ENCODE measurements at regions not wholly inside any gene's neighbourhood (a gene's known extent, or its start where the extent isn't known, plus 50 kb on each side); places are given as distances from the start of the nearest gene placed in this dataset.
"Not testable (repeated sequence)": the region's sequence is repeated elsewhere in the genome, so short reads cannot be mapped to it uniquely, and the experiment has no call there.

DNA sequence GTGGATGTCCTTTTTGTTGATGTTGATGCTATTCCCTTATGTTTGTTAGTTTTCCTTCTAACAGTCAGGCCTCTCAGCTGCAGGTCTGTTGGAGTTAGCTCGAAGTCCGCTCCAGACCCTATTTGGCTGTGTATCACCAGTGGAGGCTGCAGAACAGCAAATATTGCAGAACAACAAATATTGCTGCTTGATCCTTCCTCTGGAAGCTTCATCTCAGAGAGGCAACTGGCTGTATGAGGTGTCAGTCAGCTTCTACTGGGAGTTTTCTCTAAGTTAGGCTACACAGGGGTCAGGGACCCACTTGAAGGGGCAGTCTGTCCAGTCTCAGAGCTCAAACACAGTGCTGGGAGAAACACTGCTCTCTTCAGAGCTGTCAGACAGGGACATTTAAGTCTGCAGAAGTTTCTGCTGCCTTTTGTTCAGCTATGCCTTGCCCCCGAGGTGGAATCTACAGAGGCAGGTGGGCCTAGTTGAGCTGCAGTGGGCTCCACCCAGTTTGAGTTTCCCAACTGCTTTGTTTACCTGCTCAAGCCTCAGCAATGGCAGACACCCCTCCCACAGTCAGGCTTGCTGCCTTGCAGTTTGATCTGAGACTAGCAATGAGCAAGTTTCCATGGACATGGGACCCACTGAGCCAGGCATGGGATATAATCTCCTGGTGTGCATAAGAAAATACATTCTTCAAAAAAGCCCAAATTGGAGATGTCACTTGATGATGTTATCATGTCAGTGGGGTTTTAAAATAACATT is 99.5 kb downstream of the KDM5D start:
- H2AFZ ChIP-seq (ENCODE audit: low read length, unreplicated experiment) = no peak overlapping the region
- no peaks in the 10 kb centered on the region for H3K79me2 ChIP-seq (ENCODE audit: control insufficient read depth, insufficient read depth, low read length, unreplicated experiment)
- H3K27me3 ChIP-seq (ENCODE audit: insufficient read depth, low read length) = no peaks in the 10 kb centered on the region
- H3K4me1 ChIP-seq (ENCODE audit: control insufficient read depth, insufficient read depth, low read length, unreplicated experiment) = no peaks in the 10 kb centered on the region
- no peak overlapping the region for H3K4me3 ChIP-seq (ENCODE audit: low read depth, low read length)
- H3K36me3 ChIP-seq (ENCODE audit: insufficient read depth, low read length) = no peaks in the 10 kb centered on the region
- no peak overlapping the region for H3K27ac ChIP-seq (ENCODE audit: low read depth, low read length)

DNA sequence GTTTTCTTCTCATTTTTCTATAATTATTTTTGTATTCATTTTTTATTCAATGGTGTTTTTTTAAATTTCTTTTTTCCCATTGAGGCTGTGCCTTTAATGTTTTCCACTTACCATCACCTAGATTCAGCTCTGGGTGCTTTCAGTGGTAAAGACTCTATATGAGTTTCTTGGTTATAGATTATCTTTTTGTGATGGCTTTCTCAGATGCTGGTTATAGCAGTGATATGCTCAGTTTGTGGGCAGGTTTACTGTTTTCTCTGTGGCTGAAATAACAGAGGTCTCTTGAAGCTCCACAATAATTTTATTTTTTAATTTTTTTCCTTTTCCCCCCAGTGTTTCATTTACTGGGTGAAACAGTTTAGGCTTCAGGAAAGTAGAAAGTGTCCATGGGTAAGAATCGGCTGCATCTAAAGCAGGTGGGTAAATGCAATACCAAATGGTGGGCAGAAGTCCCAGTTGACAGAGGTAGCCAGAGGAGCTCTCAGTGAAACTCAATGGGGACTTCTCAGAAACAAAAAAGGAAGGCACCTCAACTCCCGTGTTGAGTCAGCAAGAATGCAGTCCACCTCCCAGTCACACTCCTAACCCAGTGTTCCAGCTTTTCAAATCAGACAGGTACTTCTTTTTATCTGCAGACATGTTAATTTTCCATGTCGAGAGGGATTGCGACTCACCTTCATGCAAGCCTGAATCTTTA is 106.7 kb downstream of the KDM5D start:
- Histone ChIP-seq H3K79me2 (ENCODE audit: control insufficient read depth, insufficient read depth, low read length, unreplicated experiment) (no peaks in the 10 kb centered on the region), H3K4me1 (ENCODE audit: control insufficient read depth, insufficient read depth, low read length, unreplicated experiment) (no peaks in the 10 kb centered on the region), H3K27me3 (ENCODE audit: insufficient read depth, low read length) (no peaks in the 10 kb centered on the region), H2AFZ (ENCODE audit: low read length, unreplicated experiment) (no peak overlapping the region), H3K36me3 (ENCODE audit: insufficient read depth, low read length) (no peaks in the 10 kb centered on the region), H3K27ac (ENCODE audit: low read depth, low read length) (no peak overlapping the region), H3K4me3 (ENCODE audit: low read depth, low read length) (no peak overlapping the region)

DNA sequence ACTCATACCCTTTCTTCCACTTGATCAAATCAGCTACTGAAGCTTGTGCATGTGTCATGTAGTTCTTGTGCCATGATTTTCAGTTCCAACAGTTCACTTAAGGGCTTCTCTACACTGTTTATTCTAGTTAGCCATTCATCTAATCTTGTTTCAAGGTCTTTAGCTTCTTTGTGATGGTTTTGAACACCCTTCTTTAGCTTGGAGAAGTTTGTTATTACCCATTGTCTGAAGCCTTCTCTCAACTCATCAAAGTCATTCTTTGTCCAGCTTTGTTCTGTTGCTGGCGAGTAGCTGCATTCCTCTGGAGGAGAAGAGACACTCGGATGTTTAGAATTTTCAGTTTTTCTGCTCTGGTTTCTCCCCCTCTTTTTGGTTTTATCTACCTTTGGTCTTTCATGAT is 115.6 kb downstream of the KDM5D start:
- H3K36me3 ChIP-seq (ENCODE audit: insufficient read depth, low read length) = no peaks in the 10 kb centered on the region
- no peaks in the 10 kb centered on the region for H3K4me1 ChIP-seq (ENCODE audit: control insufficient read depth, insufficient read depth, low read length, unreplicated experiment)
- no peaks in the 10 kb centered on the region for H3K79me2 ChIP-seq (ENCODE audit: control insufficient read depth, insufficient read depth, low read length, unreplicated experiment)
- no peak overlapping the region for H3K4me3 ChIP-seq (ENCODE audit: low read depth, low read length)
- no peak overlapping the region for H2AFZ ChIP-seq (ENCODE audit: low read length, unreplicated experiment)
- no peak overlapping the region for H3K27ac ChIP-seq (ENCODE audit: low read depth, low read length)
- no peaks in the 10 kb centered on the region for H3K27me3 ChIP-seq (ENCODE audit: insufficient read depth, low read length)

DNA sequence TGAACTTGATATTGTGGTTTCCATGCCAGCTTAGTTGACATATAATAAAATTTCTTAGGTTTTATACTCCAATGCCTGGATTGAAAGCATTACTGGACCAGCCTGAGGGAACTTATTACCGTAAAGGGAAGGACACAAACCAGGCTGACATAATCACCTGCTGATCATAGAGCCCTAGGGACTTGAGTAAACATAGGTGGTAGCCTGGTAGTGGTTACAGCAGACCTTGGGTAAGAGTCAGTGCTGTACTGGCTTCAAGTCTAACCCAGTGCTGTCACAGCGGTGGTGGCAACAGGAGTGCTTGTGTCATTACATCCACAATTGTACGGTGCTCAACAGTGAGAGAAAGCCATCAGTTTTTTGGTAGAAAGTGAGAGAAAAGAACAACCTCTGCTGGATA is 122.1 kb downstream of the KDM5D start:
- Histone ChIP-seq H3K27ac (ENCODE audit: low read depth, low read length) (no peak overlapping the region), H3K36me3 (ENCODE audit: insufficient read depth, low read length) (no peaks in the 10 kb centered on the region), H3K27me3 (ENCODE audit: insufficient read depth, low read length) (no peaks in the 10 kb centered on the region), H3K4me1 (ENCODE audit: control insufficient read depth, insufficient read depth, low read length, unreplicated experiment) (no peaks in the 10 kb centered on the region), H3K79me2 (ENCODE audit: control insufficient read depth, insufficient read depth, low read length, unreplicated experiment) (no peaks in the 10 kb centered on the region), H2AFZ (ENCODE audit: low read length, unreplicated experiment) (no peak overlapping the region), H3K4me3 (ENCODE audit: low read depth, low read length) (no peak overlapping the region)

DNA sequence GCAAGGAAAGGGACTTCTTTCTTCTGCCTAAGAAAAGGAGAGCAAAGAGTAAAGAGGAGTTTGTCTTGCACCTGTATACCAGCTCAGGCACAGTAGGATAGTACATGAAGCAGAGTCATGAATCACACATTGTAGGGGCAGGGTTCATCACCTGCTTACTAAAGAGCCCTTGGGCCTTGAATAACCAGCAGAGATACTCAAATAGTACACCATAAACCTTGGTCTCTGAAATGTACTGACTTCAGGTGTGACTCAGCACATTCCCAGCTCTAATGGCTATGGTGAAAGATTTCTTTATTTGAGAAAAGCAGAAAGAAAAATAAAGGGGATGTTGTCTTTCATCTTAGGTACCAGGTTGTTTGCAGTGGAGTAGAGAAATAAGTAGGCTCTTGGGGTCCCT is 122.8 kb downstream of the KDM5D start:
- no peaks in the 10 kb centered on the region for H3K27me3 ChIP-seq (ENCODE audit: insufficient read depth, low read length)
- H3K36me3 ChIP-seq (ENCODE audit: insufficient read depth, low read length) = no peaks in the 10 kb centered on the region
- H3K27ac ChIP-seq (ENCODE audit: low read depth, low read length) = no peak overlapping the region
- no peaks in the 10 kb centered on the region for H3K4me1 ChIP-seq (ENCODE audit: control insufficient read depth, insufficient read depth, low read length, unreplicated experiment)
- no peak overlapping the region for H3K4me3 ChIP-seq (ENCODE audit: low read depth, low read length)
- no peak overlapping the region for H2AFZ ChIP-seq (ENCODE audit: low read length, unreplicated experiment)
- H3K79me2 ChIP-seq (ENCODE audit: control insufficient read depth, insufficient read depth, low read length, unreplicated experiment) = no peaks in the 10 kb centered on the region

DNA sequence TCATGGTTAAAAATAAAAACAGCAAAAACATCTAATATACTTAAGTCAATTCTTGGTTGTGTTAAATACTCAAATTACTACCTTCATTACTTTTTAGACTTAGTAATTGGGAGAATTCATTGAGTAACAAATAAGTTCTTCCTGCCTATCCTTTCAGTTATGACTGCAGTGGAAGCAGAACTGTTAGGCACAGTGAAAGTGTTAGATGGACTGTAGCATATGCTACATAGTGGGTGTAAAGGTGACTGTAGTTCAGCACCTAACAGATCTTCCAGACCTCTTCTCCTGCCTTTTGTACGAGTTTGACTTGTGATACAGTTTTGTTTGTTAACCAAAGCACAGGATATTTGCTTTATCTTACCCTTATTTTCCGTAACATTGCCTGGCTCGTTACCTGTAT is 143.4 kb downstream of the KDM5D start:
- no peaks in the 10 kb centered on the region for H3K27me3 ChIP-seq (ENCODE audit: insufficient read depth, low read length)
- no peak overlapping the region for H3K27ac ChIP-seq (ENCODE audit: low read depth, low read length)
- peaks cover 4% of the 10 kb centered on the region; the same call in 1 of the 2 replicates for H3K36me3 ChIP-seq (ENCODE audit: insufficient read depth, low read length)
- peaks cover 5% of the 10 kb centered on the region for H3K4me1 ChIP-seq (ENCODE audit: control insufficient read depth, insufficient read depth, low read length, unreplicated experiment)
- no peak overlapping the region for H3K4me3 ChIP-seq (ENCODE audit: low read depth, low read length)
- no peaks in the 10 kb centered on the region for H3K79me2 ChIP-seq (ENCODE audit: control insufficient read depth, insufficient read depth, low read length, unreplicated experiment)
- H2AFZ ChIP-seq (ENCODE audit: low read length, unreplicated experiment) = no peak overlapping the region

DNA sequence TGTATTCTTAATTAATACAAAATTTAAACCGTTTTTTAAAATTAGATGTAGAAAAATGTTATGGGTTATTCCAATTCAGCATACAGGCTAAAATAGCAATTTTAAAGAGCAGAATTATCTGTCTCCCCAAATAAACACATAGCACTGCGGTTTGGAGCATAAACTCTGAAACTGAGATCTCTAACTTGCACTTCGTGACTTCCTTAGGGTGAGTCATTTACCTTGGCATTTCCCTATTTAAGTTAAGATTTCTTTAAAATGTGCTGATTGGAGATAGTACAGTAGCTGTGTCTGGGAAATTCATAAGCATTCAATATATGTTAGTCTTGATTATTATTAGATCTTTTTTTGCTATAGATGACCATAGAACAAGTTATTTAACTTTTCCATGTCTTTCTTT is 143.8 kb downstream of the KDM5D start:
- Histone ChIP-seq H3K27me3 (ENCODE audit: insufficient read depth, low read length) (no peaks in the 10 kb centered on the region), H3K27ac (ENCODE audit: low read depth, low read length) (no peak overlapping the region), H3K4me1 (ENCODE audit: control insufficient read depth, insufficient read depth, low read length, unreplicated experiment) (peaks cover 5% of the 10 kb centered on the region)

DNA sequence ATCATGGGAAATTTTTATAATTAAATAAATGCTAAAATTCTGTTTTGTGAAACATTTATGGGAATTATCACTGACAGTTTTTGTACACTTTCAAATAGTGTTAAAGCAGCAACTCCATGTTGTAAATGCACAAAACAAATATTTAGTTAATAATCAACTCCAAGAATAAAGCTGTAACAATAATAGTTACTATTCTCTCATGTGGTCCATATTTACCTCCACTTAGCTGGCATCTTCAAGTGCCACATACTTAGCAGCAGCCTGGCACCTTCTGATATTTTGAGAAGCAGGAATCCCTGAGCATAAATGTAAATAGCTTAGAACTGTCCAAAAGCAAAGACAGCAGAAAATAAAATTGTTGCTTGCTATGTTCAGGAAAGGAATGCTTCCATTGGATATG is 154.3 kb downstream of the KDM5D start:
- no peak overlapping the region for H3K4me3 ChIP-seq (ENCODE audit: low read depth, low read length)
- no peak overlapping the region for H2AFZ ChIP-seq (ENCODE audit: low read length, unreplicated experiment)
- no peak overlapping the region for H3K27ac ChIP-seq (ENCODE audit: low read depth, low read length)
- H3K79me2 ChIP-seq (ENCODE audit: control insufficient read depth, insufficient read depth, low read length, unreplicated experiment) = no peaks in the 10 kb centered on the region
- no peaks in the 10 kb centered on the region for H3K4me1 ChIP-seq (ENCODE audit: control insufficient read depth, insufficient read depth, low read length, unreplicated experiment)
- H3K36me3 ChIP-seq (ENCODE audit: insufficient read depth, low read length) = peaks cover 6% of the 10 kb centered on the region; the same call in 1 of the 2 replicates
- no peaks in the 10 kb centered on the region for H3K27me3 ChIP-seq (ENCODE audit: insufficient read depth, low read length)

More for the DNA sequence above, 143.8 kb downstream of the KDM5D start:
- Histone ChIP-seq H3K4me3 (ENCODE audit: low read depth, low read length) (no peak overlapping the region), H3K36me3 (ENCODE audit: insufficient read depth, low read length) (peaks cover 4% of the 10 kb centered on the region; the same call in 1 of the 2 replicates), H2AFZ (ENCODE audit: low read length, unreplicated experiment) (no peak overlapping the region), H3K79me2 (ENCODE audit: control insufficient read depth, insufficient read depth, low read length, unreplicated experiment) (no peaks in the 10 kb centered on the region)

DNA sequence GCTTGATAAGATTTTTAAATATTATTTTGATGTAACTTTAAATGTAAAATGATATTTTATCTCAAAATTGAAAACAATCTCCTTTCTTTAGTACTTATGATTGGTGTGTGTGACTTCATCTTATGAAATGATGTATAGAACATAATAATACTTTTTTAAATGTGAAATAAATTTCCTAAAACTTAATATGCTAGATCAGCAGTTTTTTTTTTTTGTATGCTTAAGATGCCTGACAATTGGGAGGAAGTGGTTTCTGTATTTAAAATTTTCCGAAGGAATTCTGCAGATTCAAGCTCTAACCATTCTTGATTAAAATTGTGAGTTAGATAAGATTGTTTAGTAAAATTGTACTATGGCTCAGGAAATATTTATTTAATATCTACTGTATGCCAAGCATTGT is 154.9 kb downstream of the KDM5D start:
- no peaks in the 10 kb centered on the region for H3K27me3 ChIP-seq (ENCODE audit: insufficient read depth, low read length)
- H3K4me1 ChIP-seq (ENCODE audit: control insufficient read depth, insufficient read depth, low read length, unreplicated experiment) = no peaks in the 10 kb centered on the region
- peaks cover 6% of the 10 kb centered on the region; the same call in 1 of the 2 replicates for H3K36me3 ChIP-seq (ENCODE audit: insufficient read depth, low read length)
- no peaks in the 10 kb centered on the region for H3K79me2 ChIP-seq (ENCODE audit: control insufficient read depth, insufficient read depth, low read length, unreplicated experiment)
- H3K4me3 ChIP-seq (ENCODE audit: low read depth, low read length) = no peak overlapping the region
- H3K27ac ChIP-seq (ENCODE audit: low read depth, low read length) = no peak overlapping the region
- no peak overlapping the region for H2AFZ ChIP-seq (ENCODE audit: low read length, unreplicated experiment)

DNA sequence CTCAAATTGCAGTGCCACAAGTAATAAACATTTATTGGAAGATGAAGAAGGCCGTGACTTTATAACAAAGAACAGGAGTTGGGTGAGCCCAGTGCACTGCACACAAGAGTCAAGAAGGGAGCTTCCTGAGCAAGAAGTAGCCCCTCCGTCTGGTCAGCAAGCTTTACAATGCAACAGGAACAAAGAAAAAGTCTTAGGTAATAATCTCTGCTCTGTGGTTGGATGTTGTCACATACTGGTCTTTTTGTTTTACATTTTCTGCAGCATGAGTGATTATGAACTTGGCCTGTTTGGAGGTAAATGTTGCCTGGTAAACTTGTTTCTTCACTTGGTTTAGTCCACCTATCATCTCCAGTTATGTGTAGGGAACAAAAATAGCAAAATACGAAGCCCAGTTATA is 157.2 kb downstream of the KDM5D start:
- Histone ChIP-seq H3K36me3 (ENCODE audit: insufficient read depth, low read length) (peaks cover 6% of the 10 kb centered on the region; the same call in 1 of the 2 replicates), H3K79me2 (ENCODE audit: control insufficient read depth, insufficient read depth, low read length, unreplicated experiment) (no peaks in the 10 kb centered on the region), H3K27ac (ENCODE audit: low read depth, low read length) (no peak overlapping the region), H3K4me1 (ENCODE audit: control insufficient read depth, insufficient read depth, low read length, unreplicated experiment) (no peaks in the 10 kb centered on the region), H3K4me3 (ENCODE audit: low read depth, low read length) (no peak overlapping the region), H3K27me3 (ENCODE audit: insufficient read depth, low read length) (no peaks in the 10 kb centered on the region), H2AFZ (ENCODE audit: low read length, unreplicated experiment) (no peak overlapping the region)

DNA sequence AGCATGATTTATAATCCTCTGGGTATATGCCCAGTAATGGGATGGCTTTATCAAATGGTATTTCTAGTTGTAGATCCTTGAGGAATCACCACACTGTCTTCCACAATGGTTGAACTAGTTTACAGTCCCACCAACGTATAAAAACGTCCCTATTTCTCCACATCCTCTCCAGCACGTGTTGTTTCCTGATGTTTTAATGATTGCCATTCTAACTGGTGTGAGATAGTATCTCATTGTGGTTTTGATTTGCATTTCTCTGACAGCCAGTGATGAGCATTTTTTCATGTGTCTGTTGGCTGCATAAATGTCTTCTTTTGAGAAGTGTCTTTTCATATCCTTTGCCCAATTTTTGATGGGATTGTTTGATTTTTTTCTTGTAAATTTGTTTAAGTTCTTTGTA is 163.5 kb downstream of the KDM5D start:
- H3K79me2 ChIP-seq (ENCODE audit: control insufficient read depth, insufficient read depth, low read length, unreplicated experiment) = peaks cover 12% of the 10 kb centered on the region
- not testable (repeated sequence) for H3K4me3 ChIP-seq (ENCODE audit: low read depth, low read length); H3K27me3 ChIP-seq (ENCODE audit: insufficient read depth, low read length); H3K4me1 ChIP-seq (ENCODE audit: control insufficient read depth, insufficient read depth, low read length, unreplicated experiment); H3K36me3 ChIP-seq (ENCODE audit: insufficient read depth, low read length); H3K27ac ChIP-seq (ENCODE audit: low read depth, low read length); H2AFZ ChIP-seq (ENCODE audit: low read length, unreplicated experiment)

All from ACC112 (cell line).